ENCODE measurements at regions not wholly inside any gene's neighbourhood (a gene's known extent, or its start where the extent isn't known, plus 50 kb on each side); places are given as distances from the start of the nearest gene placed in this dataset.

- no peak for TF ChIP-seq CTCF (IDR thresholded peaks at IDR 0.05)
- no peak for TF ChIP-seq POLR2A (IDR thresholded peaks at IDR 0.05)
These were observed 80.8 kb upstream of the FAM9C start for GRCh38 chrX:13125188-13125587.
